Gastroesophageal sphincter (tissue), 4 donors: ENCODE measurements at regions not wholly inside any gene's neighbourhood (a gene's known extent, or its start where the extent isn't known, plus 50 kb on each side); places are given as distances from the start of the nearest gene placed in this dataset.

Experiments
- ATAC-seq: fragments of 150-250 bp; one replicate; pipeline ENCODE4 v1.9.1; 2016; ENCODE audit warnings: mild to moderate bottlenecking, moderate library complexity
- H3K27ac ChIP-seq, 4 donors: fragments of 200-600 bp; sonication (generic) in 3 of 4; 1 replicate in 3 of 4; 2 replicates in 1 of 4; pipeline ENCODE4 v1.5.1; 2016 to 2019
- H3K27me3 ChIP-seq: fragments of 200-600 bp; sonication (generic); one replicate; pipeline ENCODE4 v1.5.1; 2019
- H3K36me3 ChIP-seq, 2 donors: fragments of 200-600 bp; sonication (generic); one replicate each; pipeline ENCODE4 v1.5.1; 2019; ENCODE audit warnings: control low read depth in 1 of 2
- H3K4me1 ChIP-seq, 3 donors: fragments of 200-600 bp; sonication (generic); 1 replicate in 2 of 3; 2 replicates in 1 of 3; pipeline ENCODE4 v1.5.1; 2016 to 2019; ENCODE audit warnings: control low read depth in 2 of 3
- H3K4me3 ChIP-seq, 2 donors: fragments of 200-600 bp; sonication (generic); one replicate each; pipeline ENCODE4 v1.5.1; 2019; ENCODE audit warnings: mild to moderate bottlenecking in 1 of 2, moderate library complexity in 1 of 2
- H3K9me3 ChIP-seq, 3 donors: fragments of 200-600 bp; sonication (generic); one replicate each; pipeline ENCODE4 v1.5.1; 2017 to 2019; ENCODE audit warnings: control low read depth in 2 of 3
- EP300 ChIP-seq: sonication (generic); formaldehyde crosslinking; IDR thresholded peaks from one replicate; pipeline ENCODE4 v1.6.1; 2017; ENCODE audit warnings: antibody characterized with exemption, mild to moderate bottlenecking
- POLR2A ChIP-seq, 2 donors: fragments of 450-650 bp; IDR thresholded peaks; one replicate each; pipeline ENCODE4 v1.6.1; 2017; ENCODE audit warnings: antibody characterized with exemption in 2 of 2, mild to moderate bottlenecking in 2 of 2, moderate library complexity in 1 of 2
- POLR2AphosphoS5 ChIP-seq: sonication (generic); formaldehyde crosslinking; IDR thresholded peaks from one replicate; pipeline ENCODE4 v1.6.1; 2017; ENCODE audit warnings: antibody characterized with exemption
- WGBS, 2 donors: methylation state at CpG; one replicate each; pipeline ENCODE4 v1.1.5; 2018; ENCODE audit warnings: low coverage in 1 of 2; 5-methylcytosine and 5-hydroxymethylcytosine counted together
- TF ChIP-seq, protein P1 (sequence below), 4 experiments: fragments of 200-600 bp in 2 of 4; fragments of 450-650 bp in 2 of 4; sonication (generic) in 1 of 4; IDR thresholded peaks; one replicate each; pipeline ENCODE4 v1.5.1; 2017 to 2019; ENCODE audit warnings: antibody characterized with exemption in 4 of 4, mild to moderate bottlenecking in 2 of 4, moderate library complexity in 2 of 4

- TF ChIP-seq POLR2A (IDR thresholded peaks at IDR 0.05), result no peak
- TF ChIP-seq, protein P1, sequence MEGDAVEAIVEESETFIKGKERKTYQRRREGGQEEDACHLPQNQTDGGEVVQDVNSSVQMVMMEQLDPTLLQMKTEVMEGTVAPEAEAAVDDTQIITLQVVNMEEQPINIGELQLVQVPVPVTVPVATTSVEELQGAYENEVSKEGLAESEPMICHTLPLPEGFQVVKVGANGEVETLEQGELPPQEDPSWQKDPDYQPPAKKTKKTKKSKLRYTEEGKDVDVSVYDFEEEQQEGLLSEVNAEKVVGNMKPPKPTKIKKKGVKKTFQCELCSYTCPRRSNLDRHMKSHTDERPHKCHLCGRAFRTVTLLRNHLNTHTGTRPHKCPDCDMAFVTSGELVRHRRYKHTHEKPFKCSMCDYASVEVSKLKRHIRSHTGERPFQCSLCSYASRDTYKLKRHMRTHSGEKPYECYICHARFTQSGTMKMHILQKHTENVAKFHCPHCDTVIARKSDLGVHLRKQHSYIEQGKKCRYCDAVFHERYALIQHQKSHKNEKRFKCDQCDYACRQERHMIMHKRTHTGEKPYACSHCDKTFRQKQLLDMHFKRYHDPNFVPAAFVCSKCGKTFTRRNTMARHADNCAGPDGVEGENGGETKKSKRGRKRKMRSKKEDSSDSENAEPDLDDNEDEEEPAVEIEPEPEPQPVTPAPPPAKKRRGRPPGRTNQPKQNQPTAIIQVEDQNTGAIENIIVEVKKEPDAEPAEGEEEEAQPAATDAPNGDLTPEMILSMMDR (IDR thresholded peaks at IDR 0.05), result no peak
- no peak for TF ChIP-seq POLR2AphosphoS5
- no peak for TF ChIP-seq EP300
- no peak for ATAC-seq
- WGBS, 2 donors, result 36 to 55% methylated on average over 1 of the region's 1 CpG
- H3K4me3 ChIP-seq, result no peak overlapping the region
- no peak overlapping the region for H3K27ac ChIP-seq
- no peaks in the 10 kb centered on the region for H3K9me3 ChIP-seq
- no peaks in the 10 kb centered on the region for H3K36me3 ChIP-seq
- H3K4me1 ChIP-seq, result no peaks in the 10 kb centered on the region
- H3K27me3 ChIP-seq, result no peaks in the 10 kb centered on the region
These were observed 445.6 kb upstream of the FRG2C start for GRCh38 chr3:75218577-75218976.

DNA sequence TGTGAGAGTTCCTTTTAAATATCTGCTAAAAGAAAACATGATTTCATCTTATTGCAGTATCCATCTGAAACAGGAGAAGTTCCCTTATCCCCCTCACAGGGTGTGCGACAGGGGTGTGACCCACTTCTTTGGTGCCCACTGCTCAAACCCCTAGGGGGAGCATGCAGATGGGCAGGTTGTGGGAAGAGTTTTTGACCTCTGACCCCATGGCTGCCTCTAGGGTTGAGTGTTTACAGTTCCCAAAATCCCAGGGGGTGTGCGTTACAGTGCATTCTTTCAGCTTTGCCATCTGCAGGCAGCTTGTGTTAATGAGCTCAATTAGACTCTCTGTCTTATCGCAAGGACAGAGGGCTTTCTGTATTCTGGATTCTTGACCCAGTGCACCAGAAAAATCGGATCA is 443.2 kb upstream of the FRG2C start:
- Histone ChIP-seq H3K4me1 (no peaks in the 10 kb centered on the region), H3K36me3 (no peaks in the 10 kb centered on the region), H3K27ac (no peak overlapping the region), H3K27me3 (no peaks in the 10 kb centered on the region), H3K9me3 (no peaks in the 10 kb centered on the region), H3K4me3 (no peak overlapping the region)
- 20 to 28% methylated on average over 1 to 3 of the region's 4 CpGs for WGBS, 2 donors
- no peak for TF ChIP-seq EP300
- no peak for TF ChIP-seq POLR2A (IDR thresholded peaks at IDR 0.05)
- TF ChIP-seq, protein P1 (IDR thresholded peaks at IDR 0.05), result no peak
- TF ChIP-seq POLR2AphosphoS5, result no peak
- no peak for ATAC-seq

DNA sequence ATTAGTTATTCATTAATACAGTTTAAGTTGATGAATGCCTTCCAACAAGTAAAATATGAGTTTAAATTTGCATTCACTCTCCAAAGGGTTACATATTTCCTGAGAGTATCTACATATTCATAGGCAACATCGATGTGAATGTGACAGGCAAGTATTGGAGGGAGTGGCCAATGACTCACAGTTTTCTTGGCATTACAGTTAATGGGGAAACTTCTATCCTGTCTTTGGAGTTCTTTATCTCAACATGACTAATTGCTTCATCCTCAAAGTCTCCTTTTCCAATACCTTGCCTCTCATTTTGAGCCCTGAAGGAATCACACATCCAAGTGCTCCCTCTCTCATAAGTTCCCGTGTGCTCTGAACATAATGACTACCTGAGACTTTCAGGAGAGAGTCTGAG is 439.7 kb upstream of the FRG2C start:
- ATAC-seq, result no peak
- H3K27ac ChIP-seq, result no peak overlapping the region
- H3K4me3 ChIP-seq, result no peak overlapping the region
- WGBS, 2 donors, result 28 to 64% methylated on average over 2 of the region's 2 CpGs
- H3K27me3 ChIP-seq, result peaks cover 11% of the 10 kb centered on the region
- no peaks in the 10 kb centered on the region for H3K9me3 ChIP-seq
- H3K4me1 ChIP-seq, result no peaks in the 10 kb centered on the region
- H3K36me3 ChIP-seq, result no peaks in the 10 kb centered on the region
- TF ChIP-seq EP300 (no peak), POLR2A (IDR thresholded peaks at IDR 0.05) (no peak), POLR2AphosphoS5 (no peak)
- TF ChIP-seq, protein P1 (IDR thresholded peaks at IDR 0.05), result no peak

- TF ChIP-seq EP300 (no peak), POLR2AphosphoS5 (no peak), POLR2A (IDR thresholded peaks at IDR 0.05) (no peak)
- TF ChIP-seq, protein P1 (IDR thresholded peaks at IDR 0.05), result no peak
- H3K4me1 ChIP-seq, result no peaks in the 10 kb centered on the region
- H3K36me3 ChIP-seq, result no peaks in the 10 kb centered on the region
- no peaks in the 10 kb centered on the region for H3K9me3 ChIP-seq
- 44 to 53% methylated on average over 1 of the region's 1 CpG for WGBS, 2 donors
- no peak overlapping the region for H3K4me3 ChIP-seq
- ATAC-seq, result no peak
- no peak overlapping the region for H3K27ac ChIP-seq
- peaks cover 24% of the 10 kb centered on the region for H3K27me3 ChIP-seq
These were observed 431.9 kb upstream of the FRG2C start for GRCh38 chr3:75232216-75232615.

- TF ChIP-seq, protein P1 (IDR thresholded peaks at IDR 0.05), result no peak
- TF ChIP-seq POLR2AphosphoS5 (no peak), POLR2A (IDR thresholded peaks at IDR 0.05) (no peak), EP300 (no peak)
- Histone ChIP-seq H3K9me3 (no peaks in the 10 kb centered on the region), H3K27ac (no peak overlapping the region), H3K36me3 (no peaks in the 10 kb centered on the region), H3K4me3 (no peak overlapping the region), H3K4me1 (no peaks in the 10 kb centered on the region), H3K27me3 (peaks cover 14% of the 10 kb centered on the region)
- no peak for ATAC-seq
- WGBS, 2 donors, result 80% methylated on average over 4 of the region's 4 CpGs; no CpG with 5 or more reads in 1 of the 2 donors
These were observed 428.5 kb upstream of the FRG2C start for GRCh38 chr3:75235631-75236030.
